SK-MEL-5 (cell line): ENCODE measurements at regions not wholly inside any gene's neighbourhood (a gene's known extent, or its start where the extent isn't known, plus 50 kb on each side); places are given as distances from the start of the nearest gene placed in this dataset.
"Not testable (repeated sequence)": the region's sequence is repeated elsewhere in the genome, so short reads cannot be mapped to it uniquely, and the experiment has no call there.

ENCODE experiments used
- DNase-seq: peaks from one replicate; pipeline ENCODE4 v3.0.0-alpha.2; 2016; ENCODE audit warnings: low read depth, low spot score
- in situ Hi-C: cut with HindIII; loops from 2 replicates; pipeline ENCODE4 v1.10.0; 2016; ENCODE audit warnings: low sequenced_read_pairs, high pct_unique_total_duplicates, low pct_unique_long_range_greater_than_20kb

DNA sequence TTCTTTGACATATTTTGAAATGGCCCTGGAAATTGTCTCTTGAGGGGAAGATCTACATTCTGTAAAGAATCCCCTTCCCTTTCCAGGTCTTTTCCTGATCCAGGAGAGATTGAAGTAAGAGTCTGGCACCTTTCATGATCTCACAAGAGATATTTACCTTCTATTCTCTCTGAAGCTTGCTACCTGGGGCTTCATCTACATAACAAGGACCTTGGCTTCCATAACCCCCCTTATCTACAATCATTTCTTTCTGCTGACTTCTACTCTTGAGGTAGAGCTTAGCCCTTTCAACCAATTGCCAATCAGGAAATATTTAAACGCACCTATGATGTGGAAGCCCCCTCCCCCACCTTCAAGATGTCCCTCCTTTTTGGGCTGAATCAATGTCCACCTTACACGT lies 383.7 kb upstream of the MAGEB18 start:
- in situ Hi-C loops: no loop called here
- no peak for DNase-seq

DNA sequence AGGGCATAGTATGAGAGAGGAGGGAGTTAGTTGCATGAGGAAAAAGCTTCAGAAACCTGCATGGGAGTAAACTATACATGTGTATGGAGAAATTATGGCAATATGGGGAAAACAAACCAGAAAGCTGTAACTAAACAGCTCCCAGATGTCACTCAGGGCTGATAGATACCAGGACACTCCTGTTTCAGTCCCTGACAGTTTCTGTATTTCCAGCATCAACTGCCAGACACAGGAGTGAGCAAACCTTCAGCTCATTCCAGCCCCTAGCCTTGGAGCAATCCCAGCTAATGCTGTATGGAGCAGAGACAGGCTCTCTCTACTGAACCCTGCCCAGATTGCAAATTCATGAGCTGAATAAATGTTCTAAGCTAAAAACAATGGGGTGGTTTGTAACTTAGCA lies 382.9 kb upstream of the MAGEB18 start:
- in situ Hi-C loops: no loop called here

GRCh38 chrX:25762656-25763055 lies 375.5 kb upstream of the MAGEB18 start:
- no peak for DNase-seq
- in situ Hi-C loops: no loop called here

More for the DNA sequence above, 382.9 kb upstream of the MAGEB18 start:
- DNase-seq: no peak

GRCh38 chrX:25771853-25772252 lies 366.3 kb upstream of the MAGEB18 start:
- DNase-seq, in situ Hi-C loops: not testable (repeated sequence)

DNA sequence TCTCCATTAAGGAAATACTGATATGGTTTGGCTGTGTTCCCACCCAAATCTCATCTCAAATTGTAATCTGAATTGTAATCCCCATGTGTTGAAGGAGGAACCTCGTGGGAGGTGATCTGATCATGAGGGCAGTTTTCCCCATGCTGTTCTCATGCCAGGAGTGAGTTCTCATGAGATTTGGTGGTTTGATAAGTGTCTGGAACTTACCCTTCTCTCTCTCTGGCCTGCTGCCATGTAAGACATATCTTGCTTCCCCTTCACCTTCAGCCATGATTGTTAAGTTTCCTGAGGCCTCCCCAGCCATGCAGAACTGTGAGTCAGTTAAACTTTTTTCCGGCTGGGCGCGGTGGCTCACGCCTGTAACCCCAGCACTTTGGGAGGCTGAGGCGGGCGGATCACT lies 340.3 kb upstream of the MAGEB18 start:
- in situ Hi-C loops, DNase-seq: not testable (repeated sequence)

DNA sequence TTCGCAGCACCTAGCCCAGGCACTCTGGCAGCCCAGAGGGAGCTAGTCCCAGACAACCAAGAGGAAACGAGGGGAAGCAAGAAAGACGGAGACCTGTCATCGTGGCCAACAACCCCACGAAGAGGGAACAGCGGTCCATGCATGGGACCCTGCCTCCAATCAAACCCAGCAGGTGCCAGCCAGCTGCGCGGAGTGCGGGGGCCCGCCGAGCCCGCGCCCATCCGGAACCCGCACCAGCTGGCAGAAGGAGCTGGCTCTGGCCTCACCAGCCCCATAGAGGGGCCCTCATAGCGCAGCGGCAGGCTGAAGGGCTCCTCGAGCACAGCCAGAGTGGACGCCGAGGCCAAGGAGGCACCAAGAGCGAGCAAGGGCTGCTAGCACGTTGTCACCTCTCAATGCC lies 332.4 kb upstream of the MAGEB18 start:
- in situ Hi-C loops: no loop called here
- DNase-seq: no peak

DNA sequence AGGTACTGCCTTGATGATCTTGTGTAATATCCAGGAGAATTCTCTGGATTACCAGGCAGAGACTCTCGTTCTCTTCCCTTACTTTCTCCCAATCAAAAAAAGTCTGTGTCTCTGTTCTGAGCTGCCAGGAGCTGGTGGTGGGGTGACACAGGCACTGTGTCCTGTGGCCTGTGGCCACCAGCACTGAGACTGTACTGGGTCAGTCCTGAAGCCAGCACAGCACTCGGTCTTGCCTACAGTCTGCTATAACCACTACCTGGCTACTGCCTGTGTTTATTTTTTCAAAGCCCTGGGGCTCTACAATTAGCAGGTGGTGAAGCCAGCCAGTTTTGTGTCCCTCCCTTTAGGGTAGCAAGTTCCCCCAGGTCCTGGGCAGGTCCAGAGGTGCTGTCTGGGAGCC lies 331.1 kb upstream of the MAGEB18 start:
- in situ Hi-C loops: no loop called here
- DNase-seq: no peak

- DNase-seq: peak; percentile 1
- in situ Hi-C loops: no loop called here
These were observed 327.9 kb upstream of the MAGEB18 start for GRCh38 chrX:25810202-25810601.

DNA sequence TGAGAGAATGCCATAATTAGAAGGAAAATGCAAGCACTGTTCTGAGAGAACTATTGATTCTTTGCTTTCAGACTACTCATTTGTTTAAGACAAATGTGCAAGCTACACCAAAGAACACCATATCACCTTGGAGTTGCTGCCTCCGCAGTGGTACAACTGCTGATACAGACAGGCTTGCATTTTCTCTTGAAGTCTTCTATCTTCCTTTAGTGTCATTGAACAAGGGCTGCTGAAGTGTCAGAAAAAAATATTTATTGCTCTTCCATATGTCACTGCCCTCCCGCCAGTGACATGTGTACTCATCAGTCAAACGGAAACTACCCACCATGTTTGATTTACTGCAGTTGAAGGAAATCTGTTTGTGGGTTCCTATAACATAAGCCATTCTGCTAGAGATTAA lies 318.3 kb upstream of the MAGEB18 start:
- DNase-seq: no peak
- in situ Hi-C loops: no loop called here

DNA sequence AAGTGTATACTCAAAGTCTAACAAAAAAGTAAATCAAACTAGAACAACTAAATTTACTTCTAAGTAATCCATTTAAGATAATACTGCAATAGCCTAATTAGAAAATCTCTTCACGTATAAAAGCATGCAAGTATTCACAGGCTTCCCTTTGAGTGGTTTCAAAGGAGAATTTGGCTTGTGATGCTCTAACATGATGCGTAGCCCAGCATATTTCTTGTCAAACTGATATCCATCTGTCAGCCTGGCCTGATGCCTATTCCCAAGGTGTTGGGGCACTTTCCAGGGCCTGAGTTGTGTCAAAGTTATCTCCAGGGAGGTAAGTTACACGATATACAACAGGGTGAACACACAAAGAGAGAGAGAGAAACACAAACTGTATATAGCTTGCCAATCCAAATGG lies 287.0 kb upstream of the MAGEB18 start:
- no peak for DNase-seq
- in situ Hi-C loops: no loop called here

DNA sequence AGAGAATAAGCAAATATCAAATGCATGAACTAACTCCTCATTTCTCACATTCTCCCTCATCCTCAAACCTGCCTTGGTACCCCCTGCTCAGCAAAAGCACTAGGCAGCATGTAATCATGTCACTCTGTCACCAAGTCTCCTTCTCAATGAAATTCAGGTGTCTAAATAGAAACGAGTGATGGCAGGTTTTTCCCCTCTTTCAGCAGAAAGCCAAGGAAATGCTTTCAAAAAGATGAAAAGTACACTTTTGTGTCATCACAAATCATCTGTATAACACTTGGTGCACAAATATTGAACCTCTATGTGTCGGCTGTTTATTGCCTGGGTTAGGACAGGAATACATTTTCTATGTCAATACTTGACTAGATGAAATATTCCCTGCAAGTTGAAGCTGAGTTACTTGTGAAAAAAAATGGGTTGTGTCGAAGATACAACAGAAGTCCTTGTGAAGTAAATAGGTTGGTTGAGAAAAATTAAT lies 285.1 kb upstream of the MAGEB18 start:
- in situ Hi-C loops: no loop called here
- DNase-seq: no peak

DNA sequence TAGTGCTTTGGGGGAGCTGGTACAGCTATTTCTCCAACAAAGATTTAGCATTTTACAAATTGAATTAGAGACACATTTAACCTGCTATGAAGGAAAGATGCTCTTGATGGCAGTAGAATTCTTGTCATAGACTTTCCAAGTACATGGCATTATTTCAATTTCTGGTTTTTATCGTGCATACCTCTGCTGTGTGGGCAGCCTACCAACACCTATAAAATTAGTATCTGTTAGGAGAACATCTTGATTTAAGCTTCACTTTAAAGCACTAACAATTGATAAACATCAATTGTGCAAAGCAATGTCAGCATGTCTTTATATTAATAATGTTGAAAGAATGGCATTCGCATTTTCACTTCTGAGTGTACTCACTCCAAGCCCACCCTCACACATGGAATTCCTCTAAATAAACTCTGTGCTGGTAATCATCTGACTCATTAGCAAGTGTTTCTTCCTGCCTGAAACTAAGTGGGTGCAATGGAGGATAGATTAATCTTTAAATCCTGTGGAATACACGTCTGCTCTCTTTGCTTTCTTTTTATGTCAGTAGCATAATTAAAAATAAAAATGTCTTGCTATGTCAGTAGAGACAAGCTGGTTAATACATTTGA lies 279.8 kb upstream of the MAGEB18 start:
- in situ Hi-C loops: no loop called here
- no peak for DNase-seq

- DNase-seq: no peak
- in situ Hi-C loops: no loop called here
These were observed 277.8 kb upstream of the MAGEB18 start for GRCh38 chrX:25860322-25860721.

DNA sequence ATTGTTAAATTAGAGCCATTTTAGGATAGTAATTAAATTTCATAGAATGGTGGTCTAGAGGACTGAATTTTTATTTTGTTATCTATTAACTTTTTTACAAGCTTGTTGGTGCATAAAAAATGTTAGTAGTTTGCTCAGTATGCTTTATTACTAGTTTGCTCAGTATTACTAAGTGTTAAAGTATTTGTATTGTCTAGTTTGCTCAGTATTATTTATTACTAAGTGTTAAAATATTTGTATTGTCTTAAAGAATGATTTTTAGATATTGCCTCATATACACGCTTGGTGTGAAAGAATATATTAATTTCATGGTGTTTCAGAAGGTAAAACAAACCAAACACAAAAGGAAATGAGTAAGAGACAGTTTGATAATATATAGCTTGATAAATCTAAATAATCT lies 268.4 kb upstream of the MAGEB18 start:
- in situ Hi-C loops: no loop called here
- no peak for DNase-seq

DNA sequence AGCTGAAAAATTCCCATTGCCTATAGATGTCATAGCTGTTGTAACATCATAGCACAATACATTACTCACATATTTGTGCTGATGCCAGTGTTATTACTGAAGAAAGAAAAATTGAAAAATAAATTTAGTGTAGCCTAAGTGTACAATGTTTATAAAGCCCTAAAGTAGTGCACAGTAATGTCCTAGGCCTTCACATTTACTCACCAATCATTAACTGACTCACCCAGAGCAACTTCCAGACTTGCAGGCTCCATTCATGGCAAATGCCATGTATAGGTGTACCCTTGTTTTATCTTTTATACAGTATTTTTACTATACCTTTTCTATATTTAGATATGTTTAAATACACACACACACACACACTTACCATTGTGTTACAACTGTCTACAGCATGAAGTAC lies 265.4 kb upstream of the MAGEB18 start:
- in situ Hi-C loops: no loop called here
- DNase-seq: no peak

DNA sequence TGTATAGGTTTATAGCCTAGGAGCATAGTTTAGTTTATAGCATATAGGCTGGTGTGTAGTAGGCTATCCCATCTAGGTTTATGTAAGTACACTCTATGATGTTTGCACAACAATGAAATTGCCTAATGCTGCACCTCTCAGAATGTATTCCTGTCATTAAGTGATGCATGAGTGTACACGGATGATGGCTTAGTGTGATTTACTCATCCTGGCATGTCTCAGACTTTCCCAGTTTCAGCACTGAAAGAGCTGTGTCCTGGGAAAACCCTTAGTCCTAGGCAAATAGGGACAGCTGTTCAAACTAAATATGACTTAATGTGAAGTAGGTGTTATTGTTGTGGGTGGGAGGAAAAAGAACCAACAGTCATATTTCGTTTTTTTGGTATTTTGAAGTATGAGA lies 264.9 kb upstream of the MAGEB18 start:
- in situ Hi-C loops: no loop called here
- DNase-seq: no peak

DNA sequence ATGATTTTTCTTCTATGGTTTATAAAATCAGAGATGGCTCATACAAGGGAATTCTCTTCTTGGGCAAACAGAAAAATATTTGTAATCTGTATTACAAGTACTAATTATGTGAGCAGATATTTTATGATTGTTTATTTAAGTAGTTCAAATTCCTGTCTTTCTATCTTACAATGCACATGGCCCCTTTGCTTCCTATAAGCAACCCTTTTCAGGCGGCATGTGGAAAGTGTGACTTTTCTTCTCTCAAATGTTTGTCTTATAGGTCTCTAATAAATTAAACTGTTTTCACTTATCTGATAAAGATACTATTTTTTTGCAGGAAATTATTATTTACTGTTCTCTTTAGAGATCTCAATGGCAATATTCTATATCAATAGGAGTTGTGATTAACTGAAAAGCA lies 259.3 kb upstream of the MAGEB18 start:
- in situ Hi-C loops: no loop called here
- DNase-seq: no peak

- DNase-seq, in situ Hi-C loops: not testable (repeated sequence)
These were observed 255.6 kb upstream of the MAGEB18 start for GRCh38 chrX:25882503-25882902.

DNA sequence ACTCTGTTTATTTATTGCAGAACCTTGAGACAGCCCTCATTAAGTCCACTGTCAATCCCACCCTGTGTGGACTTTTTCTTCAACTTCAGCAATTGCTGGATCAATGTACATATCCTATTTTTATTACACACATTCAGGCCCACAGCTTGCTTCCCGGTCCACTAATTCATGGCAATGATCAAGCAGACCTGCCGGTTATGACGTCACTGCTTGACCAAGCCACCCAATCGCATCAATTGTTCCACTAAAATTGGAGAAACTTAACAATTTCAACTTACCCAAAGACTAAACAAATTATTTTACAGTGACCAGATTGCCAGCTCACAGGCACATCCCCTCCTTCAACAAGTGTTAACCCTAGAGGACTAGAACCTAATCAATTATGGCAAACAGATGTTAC lies 240.4 kb upstream of the MAGEB18 start:
- in situ Hi-C loops: no loop called here
- DNase-seq: no peak

DNA sequence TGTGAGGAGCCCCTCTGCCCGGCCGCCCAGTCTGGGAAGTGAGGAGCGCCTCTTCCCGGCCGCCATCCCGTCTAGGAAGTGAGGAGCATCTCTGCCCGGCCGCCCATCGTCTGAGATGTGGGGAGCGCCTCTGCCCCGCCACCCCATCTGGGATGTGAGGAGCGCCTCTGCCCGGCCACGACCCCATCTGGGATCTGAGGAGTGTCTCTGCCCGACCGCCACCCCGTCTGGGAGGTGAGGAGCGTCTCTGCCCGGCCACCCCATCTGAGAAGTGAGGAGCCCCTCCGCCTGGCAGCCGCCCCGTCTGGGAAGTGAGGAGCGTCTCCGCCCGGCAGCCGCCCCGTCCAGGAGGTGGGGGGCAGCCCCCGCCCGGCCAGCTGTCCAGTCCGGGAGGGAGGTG lies 232.4 kb upstream of the MAGEB18 start:
- in situ Hi-C loops, DNase-seq: not testable (repeated sequence)
